ENCODE measurements at regions not wholly inside any gene's neighbourhood (a gene's known extent, or its start where the extent isn't known, plus 50 kb on each side); places are given as distances from the start of the nearest gene placed in this dataset.
"Not testable (repeated sequence)": the region's sequence is repeated elsewhere in the genome, so short reads cannot be mapped to it uniquely, and the experiment has no call there.

- not testable (repeated sequence) for DNase-seq
These were observed 56.6 kb downstream of the CHST2 start for GRCh38 chr3:143175940-143176894.

DNA sequence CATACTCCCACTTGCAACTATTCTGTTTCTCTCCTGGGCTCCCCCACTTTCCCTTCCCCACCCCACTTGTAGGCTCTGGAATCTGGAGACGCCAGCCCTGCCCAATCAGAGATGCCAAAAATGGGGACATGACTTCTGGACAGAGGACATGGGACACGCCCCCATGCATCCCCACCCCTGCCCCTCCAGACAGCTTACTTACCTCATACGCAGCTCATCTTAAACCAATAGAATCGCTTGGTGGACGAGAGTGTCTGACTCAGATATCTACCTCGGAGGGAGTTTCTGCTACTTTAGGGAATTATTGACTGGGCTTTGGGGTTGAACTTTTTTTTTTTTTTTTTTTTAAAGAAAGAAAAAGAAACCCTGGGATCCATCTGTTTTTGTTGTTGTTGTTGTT, 58.4 kb downstream of the CHST2 start:
- not testable (repeated sequence) for DNase-seq

DNA sequence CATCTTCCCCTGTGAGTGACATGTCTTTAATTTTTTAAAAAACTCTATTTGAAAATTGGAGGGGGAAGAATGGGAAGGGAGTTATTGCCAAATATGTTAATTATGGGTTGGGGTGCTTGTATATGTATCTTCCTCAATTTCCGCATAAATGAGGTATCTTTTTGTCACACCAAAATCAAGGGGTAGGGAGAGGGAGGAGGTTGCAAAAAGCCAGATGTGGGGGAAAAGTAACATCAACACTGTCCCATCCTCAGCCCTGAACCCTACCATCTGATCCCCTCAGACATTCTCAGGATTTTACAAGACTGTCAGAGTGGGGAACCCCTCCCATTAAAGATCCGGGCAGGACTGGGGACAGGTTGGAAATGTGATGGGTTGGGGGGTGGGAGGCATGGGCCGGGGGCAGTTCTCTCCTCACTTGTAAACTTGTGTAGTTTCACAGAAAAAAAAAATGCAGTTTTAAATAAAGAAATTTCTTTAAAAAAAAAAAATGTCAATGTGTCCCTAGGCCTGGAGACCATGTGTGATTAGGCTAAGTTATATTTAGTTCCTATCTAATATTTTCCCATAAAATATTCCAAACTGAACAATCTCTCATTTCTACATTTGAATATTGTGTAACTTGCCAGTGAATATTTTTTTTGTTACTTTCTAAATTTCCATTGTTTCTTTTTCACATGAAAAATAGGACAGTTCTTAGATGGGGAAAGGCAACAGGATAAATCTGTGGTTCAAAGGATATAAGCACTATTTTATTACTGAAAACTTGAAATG, 59.4 kb downstream of the CHST2 start:
- not testable (repeated sequence) for DNase-seq

DNA sequence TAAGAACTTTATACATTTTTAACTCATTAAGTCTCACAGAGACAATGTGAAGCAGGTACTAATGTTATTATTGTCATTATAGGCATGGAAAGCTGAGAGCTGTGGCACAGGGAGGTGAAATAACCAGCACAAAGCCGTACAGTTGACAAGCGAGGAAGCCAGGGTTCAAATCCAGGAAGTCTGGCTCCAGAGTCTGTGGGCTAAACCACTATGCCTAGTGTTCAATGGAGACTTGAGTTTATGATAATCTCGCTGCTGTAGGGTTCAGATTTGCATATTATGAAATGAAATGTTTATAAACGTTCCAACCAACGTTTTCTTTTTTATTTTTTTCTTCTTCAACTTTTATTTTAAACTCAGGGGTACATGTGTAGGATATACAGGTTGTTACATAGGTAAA, 60.0 kb downstream of the CHST2 start:
- no peak for DNase-seq

DNA sequence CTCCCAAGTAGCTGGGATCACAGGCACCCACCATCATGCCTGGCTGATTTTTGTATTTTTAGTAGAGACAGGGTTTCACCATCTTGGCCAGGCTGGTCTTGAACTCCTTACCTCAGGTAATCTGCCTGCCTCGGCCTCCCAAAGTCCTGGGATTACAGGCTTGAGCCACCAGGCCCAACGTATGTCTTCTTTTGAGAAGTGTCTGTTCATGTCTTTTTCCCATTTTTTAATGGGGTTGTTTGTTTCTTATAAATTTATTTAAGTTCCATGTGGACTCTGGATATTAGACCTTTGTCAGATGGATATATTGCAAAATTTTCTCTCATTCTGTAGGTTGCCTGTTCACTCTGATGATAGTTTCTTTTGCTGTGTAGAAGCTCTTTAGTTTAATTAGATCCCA, 61.3 kb downstream of the CHST2 start:
- DNase-seq = not testable (repeated sequence)

DNA sequence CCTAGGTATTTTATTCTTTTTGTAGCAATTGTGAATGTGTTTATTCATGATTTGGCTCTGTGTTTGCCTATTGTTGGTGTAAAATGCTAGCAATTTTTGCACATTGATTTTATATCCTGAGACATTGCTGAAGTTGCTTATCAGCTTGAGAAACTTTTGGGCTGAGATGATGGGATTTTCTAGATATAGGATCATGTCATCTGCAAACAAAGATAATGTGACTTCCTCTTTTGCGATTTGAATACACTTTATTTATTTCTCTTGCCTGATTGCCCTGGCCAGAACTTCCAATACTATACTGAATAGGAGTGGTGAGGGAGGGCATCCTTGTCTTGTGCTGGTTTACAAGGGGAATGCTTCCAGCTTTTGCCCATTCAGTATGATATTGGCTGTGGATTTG, 62.4 kb downstream of the CHST2 start:
- DNase-seq = not testable (repeated sequence)

GRCh38 chr3:143182866-143183664, 63.5 kb downstream of the CHST2 start:
- DNase-seq = no peak

DNA sequence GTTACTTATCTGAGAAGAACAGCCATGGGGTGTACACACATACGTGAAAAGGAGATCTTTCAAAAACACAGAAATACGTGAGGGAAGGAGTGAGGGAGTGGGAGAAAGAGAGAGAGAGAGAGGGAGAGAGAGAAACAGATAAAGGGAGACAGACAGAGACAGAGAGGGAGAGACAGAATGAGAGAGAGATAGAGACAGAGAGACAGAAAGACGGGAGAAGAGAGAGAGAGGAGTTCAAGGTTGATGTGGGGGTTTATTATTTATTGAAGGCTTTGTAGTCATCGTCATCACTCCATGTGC, 64.0 kb downstream of the CHST2 start:
- DNase-seq = no peak

DNA sequence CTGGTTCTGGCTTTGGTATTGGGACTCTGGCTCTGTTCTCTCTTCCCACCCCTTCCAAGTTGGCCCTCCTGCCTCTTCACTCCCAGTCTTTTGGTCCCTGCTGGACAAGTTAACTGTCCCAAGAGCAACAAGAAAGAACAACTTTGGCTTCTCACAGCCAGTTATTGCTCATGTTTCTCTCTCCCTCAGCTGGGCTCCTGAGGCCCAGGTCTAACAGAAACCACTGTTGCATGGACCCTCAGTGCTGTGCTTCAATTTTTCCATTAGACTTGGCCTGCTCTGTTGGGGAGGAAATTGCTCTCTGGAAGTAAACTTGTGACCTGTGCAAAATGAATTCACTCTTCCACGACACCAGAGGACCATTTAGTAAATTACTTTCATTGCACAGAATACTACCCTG, 64.5 kb downstream of the CHST2 start:
- DNase-seq = no peak

DNA sequence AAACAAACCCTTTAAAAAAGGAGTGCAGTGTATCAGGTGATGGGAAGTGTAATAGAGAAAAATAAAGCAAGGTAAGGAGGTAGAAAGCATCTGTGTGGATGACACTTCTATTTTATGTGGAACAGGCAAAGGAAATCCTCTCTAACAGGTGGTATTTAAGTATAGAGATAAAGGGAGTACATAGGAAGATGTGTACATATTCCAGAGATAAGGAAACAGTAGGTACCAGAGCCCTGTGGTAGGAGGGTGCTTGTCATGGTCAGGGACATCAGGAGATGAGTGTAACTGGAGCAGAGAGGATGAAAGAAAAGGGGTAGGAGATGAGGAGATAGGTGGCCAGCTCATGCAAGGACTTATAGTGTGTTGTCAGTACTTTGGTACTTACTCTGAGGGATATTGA, 65.8 kb downstream of the CHST2 start:
- DNase-seq = no peak

GRCh38 chr3:143187111-143187510, 67.5 kb downstream of the CHST2 start:
- DNase-seq = no peak

DNA sequence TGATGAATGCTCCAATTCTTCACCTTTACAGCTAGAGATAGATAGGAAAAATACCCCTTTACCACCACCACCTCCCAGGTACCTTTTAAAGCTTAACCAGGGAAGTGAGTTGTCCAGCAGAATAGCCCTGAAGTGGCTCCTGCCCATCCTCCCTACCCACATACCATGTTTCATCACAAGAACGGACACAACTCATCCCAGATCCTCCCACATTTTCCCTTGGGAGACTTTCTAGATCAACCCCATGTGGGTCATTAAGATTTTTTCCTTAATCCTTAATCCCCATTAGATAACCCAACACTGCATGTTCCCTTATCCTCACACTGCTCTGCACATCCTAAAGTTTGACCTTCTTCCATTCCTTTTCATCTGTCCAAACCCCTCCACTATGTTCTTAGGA, 69.3 kb downstream of the CHST2 start:
- DNase-seq = no peak

DNA sequence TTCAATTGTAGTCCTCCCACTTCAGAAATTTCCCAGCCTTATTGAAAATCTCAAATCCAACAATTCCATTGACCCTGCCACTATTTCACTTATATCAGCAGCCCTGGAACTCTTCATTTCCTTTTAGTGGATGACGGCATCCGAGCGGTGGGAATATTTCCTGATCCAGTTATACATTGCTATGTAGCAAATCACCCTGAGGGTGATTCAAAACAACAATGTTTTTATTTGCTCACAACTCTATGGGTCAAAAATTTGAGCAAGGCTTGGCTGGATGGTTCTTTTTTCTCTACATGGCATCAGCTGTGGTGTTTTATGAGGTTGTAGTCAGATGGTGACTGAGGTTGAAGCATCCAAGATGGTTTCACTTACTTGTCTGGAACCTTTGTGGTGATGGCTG, 70.5 kb downstream of the CHST2 start:
- DNase-seq = no peak

DNA sequence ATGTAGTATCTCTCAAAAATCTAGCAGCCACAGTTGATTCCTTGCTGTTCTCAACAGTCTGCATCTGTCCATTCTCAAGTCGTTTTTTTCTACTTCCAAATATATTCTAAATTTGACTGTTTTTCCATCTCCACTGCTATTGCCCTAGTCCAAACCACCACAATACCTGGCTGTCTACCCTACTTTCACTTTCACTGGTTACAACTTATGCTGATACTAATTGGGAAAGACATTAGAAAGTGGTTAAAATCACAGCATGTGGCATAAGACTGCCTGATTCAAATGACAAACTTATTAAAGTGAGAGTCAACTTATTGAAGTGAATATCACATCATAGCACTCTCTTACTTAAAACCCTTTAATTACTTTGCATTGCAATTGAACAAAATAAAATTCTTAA, 72.6 kb downstream of the CHST2 start:
- no peak for DNase-seq

GRCh38 chr3:143200001-143200924, 80.7 kb downstream of the CHST2 start:
- DNase-seq = peak; percentile 20

- DNase-seq = no peak
These were observed 81.5 kb downstream of the CHST2 start for GRCh38 chr3:143201045-143201444.

DNA sequence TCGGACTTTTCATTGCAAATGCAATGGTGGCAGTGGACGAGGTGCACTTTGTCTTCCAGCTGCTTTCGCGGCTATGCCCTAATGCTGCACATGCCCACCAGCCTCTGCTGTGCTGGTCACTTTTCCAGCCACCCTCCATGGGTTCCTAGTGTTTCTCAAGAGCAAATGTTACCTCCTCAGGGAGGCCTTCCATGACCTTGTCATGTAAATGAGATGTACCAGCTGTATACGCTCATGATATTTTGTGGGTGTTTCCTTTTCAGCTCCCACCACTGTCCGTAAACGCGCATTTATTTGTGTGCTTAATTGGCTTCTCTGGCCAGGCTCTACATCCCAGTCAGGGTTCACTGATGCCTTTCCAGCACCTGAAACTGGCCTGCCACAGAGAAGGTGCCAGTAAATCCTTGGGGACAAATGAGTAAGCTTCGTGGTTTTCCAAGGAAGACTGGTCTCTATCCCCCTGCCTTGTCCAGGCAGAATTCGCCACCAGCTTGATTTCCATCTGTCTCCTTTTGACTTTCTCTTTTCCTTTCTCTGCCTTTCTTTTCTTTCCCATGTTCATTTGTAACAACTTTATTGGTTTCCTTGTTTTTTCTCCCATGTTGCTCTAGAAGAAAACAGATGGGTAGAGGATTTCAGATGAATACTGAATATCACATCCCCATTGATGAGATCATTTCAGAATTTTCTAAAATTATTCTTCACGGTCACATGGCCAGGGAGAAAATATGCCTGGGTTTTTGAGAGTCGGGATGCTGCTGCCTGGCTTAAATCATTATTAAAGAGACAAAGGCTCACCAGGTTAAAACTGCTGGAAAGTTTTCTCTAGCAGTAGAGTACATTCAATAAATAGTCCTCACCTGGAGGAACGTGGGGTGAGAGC, 82.5 kb downstream of the CHST2 start:
- no peak for DNase-seq

GRCh38 chr3:143203142-143203541, 83.6 kb downstream of the CHST2 start:
- DNase-seq = no peak

GRCh38 chr3:143203848-143204247, 84.3 kb downstream of the CHST2 start:
- no peak for DNase-seq

DNA sequence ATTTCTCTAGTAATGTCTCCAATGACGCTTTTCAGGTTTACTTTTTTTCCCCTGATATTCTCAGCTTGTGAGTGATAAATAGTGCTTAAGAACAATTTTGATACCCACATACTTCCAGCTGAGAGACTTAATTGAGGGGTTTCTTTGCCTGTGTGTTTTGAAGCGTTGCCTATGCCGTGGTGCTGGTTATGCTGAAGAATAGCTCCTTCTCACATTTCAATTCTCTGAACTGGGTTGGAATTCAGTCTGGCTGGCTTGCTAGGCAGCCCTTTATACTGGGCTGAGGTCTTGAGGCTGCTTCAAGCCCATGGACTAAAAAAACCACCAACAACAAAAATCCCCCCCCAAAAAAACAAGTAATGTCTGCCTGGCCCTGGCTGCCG, 87.4 kb downstream of the CHST2 start:
- DNase-seq = no peak

GRCh38 chr3:143207338-143207961, 87.9 kb downstream of the CHST2 start:
- peak; percentile 22 for DNase-seq
